ENCODE measurements at regions not wholly inside any gene's neighbourhood (a gene's known extent, or its start where the extent isn't known, plus 50 kb on each side); places are given as distances from the start of the nearest gene placed in this dataset.

GRCh38 chr1:199573047-199573446, 454.5 kb upstream of the NR5A2 start:
- H3K36me3 ChIP-seq, result no peaks in the 10 kb centered on the region
- FAIRE-seq, result no peak
- no peak for ATAC-seq
- no peaks in the 10 kb centered on the region for H3K9me3 ChIP-seq
- H3K27me3 ChIP-seq, result no peaks in the 10 kb centered on the region
- no peaks in the 10 kb centered on the region for H3K4me1 ChIP-seq
- 46 to 47% methylated on average over 5 of the region's 5 CpGs for WGBS, 2 donors
- H3K27ac ChIP-seq, result no peak overlapping the region
- no peak for DNase-seq
- no peak overlapping the region for H3K4me3 ChIP-seq
- TF ChIP-seq CTCF (IDR thresholded peaks at IDR 0.05), result no peak
- intact Hi-C loops (cut with DNase I), result no loop called here

- intact Hi-C loops (cut with DNase I), result no loop called here
- ATAC-seq (no peak), FAIRE-seq (no peak), DNase-seq (no peak)
- Histone ChIP-seq H3K27me3 (no peaks in the 10 kb centered on the region), H3K9me3 (no peaks in the 10 kb centered on the region), H3K27ac (no peak overlapping the region), H3K4me1 (no peaks in the 10 kb centered on the region), H3K4me3 (no peak overlapping the region), H3K36me3 (no peaks in the 10 kb centered on the region)
- TF ChIP-seq CTCF (IDR thresholded peaks at IDR 0.05), result no peak
- WGBS, 2 donors, result 65 to 67% methylated on average over 2 of the region's 2 CpGs
Observed at GRCh38 chr1:199574950-199575349, 452.6 kb upstream of the NR5A2 start.

- ATAC-seq (no peak), FAIRE-seq (no peak), DNase-seq (no peak)
- TF ChIP-seq CTCF (IDR thresholded peaks at IDR 0.05), result no peak
- intact Hi-C loops (cut with DNase I), result no loop called here
- Histone ChIP-seq H3K27ac (no peak overlapping the region), H3K4me3 (no peak overlapping the region), H3K4me1 (no peaks in the 10 kb centered on the region), H3K36me3 (no peaks in the 10 kb centered on the region), H3K9me3 (no peaks in the 10 kb centered on the region), H3K27me3 (no peaks in the 10 kb centered on the region)
- WGBS, 2 donors, result 77 to 89% methylated on average over 3 of the region's 3 CpGs
Observed at GRCh38 chr1:199580300-199580699, 447.2 kb upstream of the NR5A2 start.

GRCh38 chr1:199585392-199585791, 442.1 kb upstream of the NR5A2 start:
- Histone ChIP-seq H3K27ac (no peak overlapping the region), H3K9me3 (no peaks in the 10 kb centered on the region), H3K4me1 (no peaks in the 10 kb centered on the region), H3K4me3 (no peak overlapping the region), H3K36me3 (no peaks in the 10 kb centered on the region), H3K27me3 (no peaks in the 10 kb centered on the region)
- intact Hi-C loops (cut with DNase I), result no loop called here
- TF ChIP-seq CTCF (IDR thresholded peaks at IDR 0.05), result no peak
- no peak for ATAC-seq
- DNase-seq, result no peak
- FAIRE-seq, result no peak

- no peak for TF ChIP-seq CTCF (IDR thresholded peaks at IDR 0.05)
- FAIRE-seq (no peak), ATAC-seq (no peak), DNase-seq (no peak)
- Histone ChIP-seq H3K4me1 (no peaks in the 10 kb centered on the region), H3K27ac (no peak overlapping the region), H3K9me3 (no peaks in the 10 kb centered on the region), H3K4me3 (no peak overlapping the region), H3K36me3 (no peaks in the 10 kb centered on the region), H3K27me3 (no peaks in the 10 kb centered on the region)
- intact Hi-C loops (cut with DNase I), result no loop called here
- 72 to 75% methylated on average over 2 of the region's 2 CpGs for WGBS, 2 donors
Observed at GRCh38 chr1:199590708-199591107, 436.8 kb upstream of the NR5A2 start.
